Body of pancreas (tissue), 4 donors: ENCODE measurements at regions not wholly inside any gene's neighbourhood (a gene's known extent, or its start where the extent isn't known, plus 50 kb on each side); places are given as distances from the start of the nearest gene placed in this dataset.

Experiments used
- ATAC-seq: fragments of 150-250 bp; one replicate; pipeline ENCODE4 v1.9.1; 2016
- DNase-seq, 4 donors: peaks; one replicate each; pipeline ENCODE4 v3.0.0-alpha.2; 2019
- H3K27ac ChIP-seq, 4 donors: fragments of 200-600 bp; sonication (generic); 1 replicate in 3 of 4; 2 replicates in 1 of 4; pipeline versions ENCODE4 v1.5.1 to v1.6.1; 2016 to 2019; ENCODE audit warnings: mild to moderate bottlenecking in 1 of 4, mixed read lengths in 1 of 4, moderate library complexity in 1 of 4
- H3K27me3 ChIP-seq, 2 donors: fragments of 200-600 bp; sonication (generic); one replicate each; pipeline ENCODE4 v1.6.0; 2016; ENCODE audit warnings: mild to moderate bottlenecking in 1 of 2
- H3K36me3 ChIP-seq, 2 donors: fragments of 200-600 bp; sonication (generic); replicated peaks in 1 of 2; 2 replicates each; pipeline ENCODE4 v1.5.1; 2016; ENCODE audit warnings: low read depth in 2 of 2; ENCODE audit not compliant: insufficient read depth in 1 of 2
- H3K4me1 ChIP-seq: fragments of 200-600 bp; sonication (generic); one replicate; pipeline ENCODE4 v1.6.0; 2016
- H3K4me3 ChIP-seq, 2 donors: fragments of 200-600 bp; sonication (generic); 1 replicate in 1 of 2; 2 replicates in 1 of 2; pipeline ENCODE4 v1.5.1; 2016 to 2019
- H3K9me3 ChIP-seq, 3 donors: fragments of 200-600 bp; sonication (generic); 1 replicate in 2 of 3; 2 replicates in 1 of 3; pipeline ENCODE4 v1.5.1; 2016
- POLR2A ChIP-seq, 3 donors: fragments of 450-650 bp; IDR thresholded peaks; one replicate each; pipeline ENCODE4 v1.6.1; 2016; ENCODE audit warnings: antibody characterized with exemption in 3 of 3, mild to moderate bottlenecking in 2 of 3
- WGBS, 2 donors: methylation state at CpG; one replicate each; pipeline ENCODE4 v1.1.5; 2017; 5-methylcytosine and 5-hydroxymethylcytosine counted together
- intact Hi-C: fragments of 100-400 bp; cut with DNase I; formaldehyde crosslinking; loops from one replicate; pipeline ENCODE4 v1.15.1; 2023
- TF ChIP-seq, protein P1 (sequence below), 7 experiments: fragments of 450-650 bp in 4 of 7; fragments of 200-600 bp in 3 of 7; sonication (generic) in 3 of 7; IDR thresholded peaks; one replicate each; pipeline ENCODE4 v1.5.1; 2016 to 2019; ENCODE audit warnings: antibody characterized with exemption in 7 of 7

- Histone ChIP-seq H3K27me3 (no peaks in the 10 kb centered on the region), H3K4me1 (no peaks in the 10 kb centered on the region), H3K4me3 (no peak overlapping the region), H3K9me3 (no peaks in the 10 kb centered on the region), H3K27ac (no peak overlapping the region), H3K36me3 (no peaks in the 10 kb centered on the region)
- 85 to 86% methylated on average over 4 of the region's 4 CpGs for WGBS, 2 donors
- no peak for TF ChIP-seq POLR2A (IDR thresholded peaks at IDR 0.05)
- TF ChIP-seq, protein P1, sequence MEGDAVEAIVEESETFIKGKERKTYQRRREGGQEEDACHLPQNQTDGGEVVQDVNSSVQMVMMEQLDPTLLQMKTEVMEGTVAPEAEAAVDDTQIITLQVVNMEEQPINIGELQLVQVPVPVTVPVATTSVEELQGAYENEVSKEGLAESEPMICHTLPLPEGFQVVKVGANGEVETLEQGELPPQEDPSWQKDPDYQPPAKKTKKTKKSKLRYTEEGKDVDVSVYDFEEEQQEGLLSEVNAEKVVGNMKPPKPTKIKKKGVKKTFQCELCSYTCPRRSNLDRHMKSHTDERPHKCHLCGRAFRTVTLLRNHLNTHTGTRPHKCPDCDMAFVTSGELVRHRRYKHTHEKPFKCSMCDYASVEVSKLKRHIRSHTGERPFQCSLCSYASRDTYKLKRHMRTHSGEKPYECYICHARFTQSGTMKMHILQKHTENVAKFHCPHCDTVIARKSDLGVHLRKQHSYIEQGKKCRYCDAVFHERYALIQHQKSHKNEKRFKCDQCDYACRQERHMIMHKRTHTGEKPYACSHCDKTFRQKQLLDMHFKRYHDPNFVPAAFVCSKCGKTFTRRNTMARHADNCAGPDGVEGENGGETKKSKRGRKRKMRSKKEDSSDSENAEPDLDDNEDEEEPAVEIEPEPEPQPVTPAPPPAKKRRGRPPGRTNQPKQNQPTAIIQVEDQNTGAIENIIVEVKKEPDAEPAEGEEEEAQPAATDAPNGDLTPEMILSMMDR (IDR thresholded peaks at IDR 0.05), result no peak
- intact Hi-C loops, result no loop called here
- no peak for ATAC-seq
- no peak for DNase-seq
Observed at GRCh38 chr1:34655875-34656240, 99.0 kb upstream of the GJB5 start.

DNA sequence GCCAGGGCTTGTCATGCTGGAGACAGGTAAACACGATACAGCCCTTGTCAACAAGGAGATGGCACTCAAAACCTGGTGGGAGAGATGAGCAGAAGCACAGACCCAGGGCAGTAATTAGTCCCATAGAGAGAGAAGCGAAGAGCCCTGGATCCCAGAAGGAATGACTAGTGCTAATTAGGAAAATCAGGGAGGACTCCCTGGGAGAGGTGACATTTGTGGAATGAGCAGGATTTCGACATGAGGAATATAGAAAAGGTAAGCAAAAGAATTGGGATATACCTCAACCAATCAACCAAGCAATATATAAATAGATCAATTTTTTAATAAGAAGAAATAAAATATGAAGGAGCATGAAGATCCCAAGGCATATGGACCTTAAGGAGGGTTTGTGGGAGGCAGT, 98.5 kb upstream of the GJB5 start:
- H3K4me1 ChIP-seq, result no peaks in the 10 kb centered on the region
- H3K9me3 ChIP-seq, result no peaks in the 10 kb centered on the region
- DNase-seq (no peak), ATAC-seq (no peak)
- no peaks in the 10 kb centered on the region for H3K27me3 ChIP-seq
- no peak overlapping the region for H3K4me3 ChIP-seq
- no peak overlapping the region for H3K27ac ChIP-seq
- WGBS, 2 donors, result 72 to 75% methylated on average over 3 of the region's 3 CpGs
- H3K36me3 ChIP-seq, result no peaks in the 10 kb centered on the region
- TF ChIP-seq, protein P1 (IDR thresholded peaks at IDR 0.05), result no peak
- TF ChIP-seq POLR2A (IDR thresholded peaks at IDR 0.05), result no peak
- intact Hi-C loops, result no loop called here

DNA sequence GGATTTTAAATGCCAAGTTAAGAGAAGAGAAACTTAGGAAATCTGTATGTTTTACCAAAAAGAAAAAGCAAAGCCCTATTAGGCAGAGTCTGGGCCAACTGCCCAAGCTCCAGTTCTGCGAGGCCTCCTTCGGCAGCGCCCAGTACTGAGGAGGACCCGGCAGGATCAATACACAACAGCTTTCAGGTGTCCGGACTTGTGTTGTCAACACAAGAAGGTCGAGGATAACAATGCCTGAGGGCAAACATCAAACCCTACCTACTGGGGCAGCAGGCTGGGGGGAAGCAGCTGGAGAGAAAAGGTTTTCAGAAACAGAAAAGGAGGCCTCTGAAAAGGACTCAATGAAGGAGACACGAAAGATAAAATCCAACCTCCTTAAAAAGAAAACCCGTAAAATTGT, 98.1 kb upstream of the GJB5 start:
- ATAC-seq (no peak), DNase-seq (no peak)
- TF ChIP-seq, protein P1 (IDR thresholded peaks at IDR 0.05), result no peak
- TF ChIP-seq POLR2A (IDR thresholded peaks at IDR 0.05), result no peak
- Histone ChIP-seq H3K4me3 (no peak overlapping the region), H3K27me3 (no peaks in the 10 kb centered on the region), H3K4me1 (no peaks in the 10 kb centered on the region), H3K36me3 (no peaks in the 10 kb centered on the region), H3K9me3 (no peaks in the 10 kb centered on the region), H3K27ac (no peak overlapping the region)
- intact Hi-C loops, result no loop called here
- 42 to 44% methylated on average over 8 of the region's 8 CpGs for WGBS, 2 donors

GRCh38 chr1:34657266-34657665, 97.6 kb upstream of the GJB5 start:
- H3K4me3 ChIP-seq, result no peak overlapping the region
- H3K4me1 ChIP-seq, result no peaks in the 10 kb centered on the region
- no peaks in the 10 kb centered on the region for H3K9me3 ChIP-seq
- DNase-seq, result no peak
- no peak overlapping the region for H3K27ac ChIP-seq
- intact Hi-C loops, result no loop called here
- TF ChIP-seq, protein P1 (IDR thresholded peaks at IDR 0.05), result no peak
- TF ChIP-seq POLR2A (IDR thresholded peaks at IDR 0.05), result no peak
- H3K36me3 ChIP-seq, result no peaks in the 10 kb centered on the region
- no peak for ATAC-seq
- no peaks in the 10 kb centered on the region for H3K27me3 ChIP-seq

GRCh38 chr1:34657849-34658248, 97.0 kb upstream of the GJB5 start:
- no peaks in the 10 kb centered on the region for H3K9me3 ChIP-seq
- no peak overlapping the region for H3K4me3 ChIP-seq
- no peak for ATAC-seq
- TF ChIP-seq, protein P1 (IDR thresholded peaks at IDR 0.05), result no peak
- TF ChIP-seq POLR2A (IDR thresholded peaks at IDR 0.05), result no peak
- H3K27ac ChIP-seq, result no peak overlapping the region
- H3K27me3 ChIP-seq, result no peaks in the 10 kb centered on the region
- DNase-seq, result no peak
- intact Hi-C loops, result no loop called here
- H3K4me1 ChIP-seq, result no peaks in the 10 kb centered on the region
- 71 to 90% methylated on average over 2 of the region's 2 CpGs for WGBS, 2 donors
- no peaks in the 10 kb centered on the region for H3K36me3 ChIP-seq
